Neuronal stem cell (in vitro differentiated cells): ENCODE measurements at regions not wholly inside any gene's neighbourhood (a gene's known extent, or its start where the extent isn't known, plus 50 kb on each side); places are given as distances from the start of the nearest gene placed in this dataset.
"Not testable (repeated sequence)": the region's sequence is repeated elsewhere in the genome, so short reads cannot be mapped to it uniquely, and the experiment has no call there.

ENCODE experiments used
- DNase-seq: peaks from one replicate; pipeline ENCODE4 v3.0.0-alpha.2; 2013; ENCODE audit warnings: low spot score
- H2AFZ ChIP-seq: one replicate; pipeline ENCODE4 v1.6.1; 2013; ENCODE audit warnings: mild to moderate bottlenecking, low read length, inconsistent platforms
- H2AK5ac ChIP-seq: 2 replicates; pipeline ENCODE4 v1.6.1; 2013; ENCODE audit warnings: low read depth, mild to moderate bottlenecking, inconsistent platforms, low read length, moderate library complexity, mixed read lengths
- H2BK120ac ChIP-seq: 2 replicates; pipeline ENCODE4 v1.6.1; 2013; ENCODE audit warnings: low read depth, mild to moderate bottlenecking, inconsistent platforms, low read length, moderate library complexity, mixed read lengths
- H2BK12ac ChIP-seq: one replicate; pipeline ENCODE4 v1.6.1; 2013; ENCODE audit warnings: low read length, inconsistent platforms
- H2BK15ac ChIP-seq: 2 replicates; pipeline ENCODE4 v1.6.1; 2013; ENCODE audit warnings: mild to moderate bottlenecking, low read length, inconsistent platforms, mixed read lengths
- H2BK5ac ChIP-seq: one replicate; pipeline ENCODE4 v1.6.1; 2013; ENCODE audit warnings: inconsistent platforms, mild to moderate bottlenecking, low read length, moderate library complexity
- H3K14ac ChIP-seq: one replicate; pipeline ENCODE4 v1.6.1; 2013; ENCODE audit warnings: low read length, inconsistent platforms
- H3K18ac ChIP-seq: 2 replicates; pipeline ENCODE4 v1.6.1; 2013; ENCODE audit warnings: low read length, inconsistent platforms
- H3K23ac ChIP-seq: 2 replicates; pipeline ENCODE4 v1.6.1; 2013; ENCODE audit warnings: low read depth, mild to moderate bottlenecking, mixed read lengths, low read length, inconsistent platforms; ENCODE audit not compliant: poor library complexity
- H3K27ac ChIP-seq: replicated peaks from 3 replicates; pipeline ENCODE4 v1.5.1; 2013; ENCODE audit warnings: low read length, inconsistent platforms
- H3K27me3 ChIP-seq, 3 experiments: 2 replicates each; pipeline ENCODE4 v1.6.1; 2013; ENCODE audit warnings: low read length in 3 of 3, mild to moderate bottlenecking in 2 of 3, inconsistent platforms in 1 of 3, low read depth in 1 of 3, mixed read lengths in 1 of 3, moderate library complexity in 1 of 3; ENCODE audit not compliant: control insufficient read depth in 3 of 3, insufficient read depth in 3 of 3
- H3K36me3 ChIP-seq, 2 donors: replicated peaks in 1 of 2; 2 replicates each; pipeline ENCODE4 v1.6.1; 2013; ENCODE audit warnings: low read length in 2 of 2; ENCODE audit not compliant: control insufficient read depth in 2 of 2, insufficient read depth in 2 of 2
- H3K4ac ChIP-seq: 2 replicates; pipeline ENCODE4 v1.6.1; 2013; ENCODE audit warnings: inconsistent platforms, mild to moderate bottlenecking, low read length, moderate library complexity
- H3K4me1 ChIP-seq, 2 donors: 1 replicate in 1 of 2; 2 replicates in 1 of 2; pipeline ENCODE4 v1.6.1; 2013; ENCODE audit warnings: low read length in 2 of 2, low read depth in 1 of 2; ENCODE audit not compliant: control insufficient read depth in 2 of 2, insufficient read depth in 1 of 2
- H3K4me2 ChIP-seq: one replicate; pipeline ENCODE4 v1.6.1; 2013; ENCODE audit warnings: mild to moderate bottlenecking, low read length, inconsistent platforms; ENCODE audit not compliant: insufficient read depth, poor library complexity, severe bottlenecking
- H3K4me3 ChIP-seq, 2 donors: 2 replicates each; pipeline ENCODE4 v1.5.1; 2013; ENCODE audit warnings: low read length in 2 of 2, mild to moderate bottlenecking in 2 of 2, inconsistent platforms in 1 of 2, moderate library complexity in 1 of 2
- H3K79me1 ChIP-seq: one replicate; pipeline ENCODE4 v1.6.1; 2013; ENCODE audit warnings: low read depth, mild to moderate bottlenecking, inconsistent platforms, low read length, moderate library complexity
- H3K9ac ChIP-seq: one replicate; pipeline ENCODE4 v1.6.1; 2013; ENCODE audit warnings: mild to moderate bottlenecking, low read depth, low read length, inconsistent platforms; ENCODE audit not compliant: poor library complexity
- H3K9me3 ChIP-seq, 2 donors: replicated peaks in 1 of 2; 2 replicates each; pipeline versions ENCODE3 to v1.6.1; 2013; ENCODE audit warnings: low read length in 2 of 2, mild to moderate bottlenecking in 2 of 2, inconsistent platforms in 1 of 2, low read depth in 1 of 2, mixed read lengths in 1 of 2, moderate library complexity in 1 of 2; ENCODE audit not compliant: control insufficient read depth in 2 of 2, insufficient read depth in 1 of 2
- H4K8ac ChIP-seq: one replicate; pipeline ENCODE4 v1.6.1; 2013; ENCODE audit warnings: low read depth, mild to moderate bottlenecking, inconsistent platforms, low read length, moderate library complexity
- H4K91ac ChIP-seq: one replicate; pipeline ENCODE4 v1.6.1; 2013; ENCODE audit warnings: low read length, low read depth, mild to moderate bottlenecking, inconsistent platforms; ENCODE audit not compliant: poor library complexity
- WGBS, 2 donors: extraction: QIAGEN DNeasy Blood & Tissue Kit; methylation state at CpG; one replicate each; pipeline ENCODE4 v1.1.7; 2013; ENCODE audit warnings: missing lambda C conversion rate in 2 of 2, mixed read lengths in 1 of 2; ENCODE audit not compliant: insufficient read length in 2 of 2, insufficient replicate concordance in 1 of 2; ENCODE audit errors: extremely low coverage in 2 of 2; 5-methylcytosine and 5-hydroxymethylcytosine counted together

DNA sequence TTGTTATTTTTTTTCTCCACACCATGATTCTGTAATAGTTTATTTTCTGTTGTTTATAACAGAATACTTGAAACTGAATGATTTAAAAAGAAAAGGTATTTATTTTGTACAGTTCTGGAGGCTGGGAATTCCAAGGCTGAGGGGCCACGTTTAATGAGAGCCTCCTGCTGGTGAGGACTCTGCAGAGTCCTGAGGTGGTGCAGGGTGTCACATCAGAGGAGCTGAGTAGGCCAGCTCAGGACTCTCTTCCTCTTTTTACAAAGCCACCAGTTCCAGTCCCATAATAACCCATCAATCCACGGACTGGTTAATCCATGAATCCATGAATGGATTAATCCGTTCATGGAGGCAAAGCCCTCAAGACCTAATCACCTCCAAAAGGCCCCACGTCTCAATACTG lies 71.6 kb downstream of the TFAP2A start:
- no peak overlapping the region for H2BK5ac ChIP-seq
- no CpG with 5 or more reads among the region's 4 CpGs for WGBS, 2 donors

DNA sequence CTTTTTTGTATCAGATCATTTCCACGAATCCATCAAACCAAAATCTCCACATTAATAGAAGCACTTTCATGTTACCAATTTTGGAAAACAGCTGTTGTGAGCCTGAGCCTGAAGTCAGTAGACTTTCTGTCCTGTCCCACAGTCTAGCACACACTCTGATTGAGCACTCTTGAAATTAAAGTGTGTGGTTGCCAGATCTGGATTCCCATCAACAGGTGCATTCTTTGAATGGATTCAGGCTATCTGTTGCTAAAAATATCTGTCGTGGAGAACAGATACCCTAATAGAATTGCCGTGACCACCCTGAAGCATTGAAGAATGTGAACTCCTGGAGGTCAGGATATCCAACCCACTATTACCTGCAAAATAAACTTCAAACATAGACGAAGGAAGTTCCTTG lies 73.3 kb downstream of the TFAP2A start:
- H3K27ac ChIP-seq: no peak overlapping the region
- no peak overlapping the region for H2AK5ac ChIP-seq
- no peak overlapping the region for H4K8ac ChIP-seq
- H2BK120ac ChIP-seq: no peak overlapping the region
- no peak overlapping the region for H2AFZ ChIP-seq
- no peaks in the 10 kb centered on the region for H3K79me1 ChIP-seq
- no peak overlapping the region for H4K91ac ChIP-seq
- H2BK15ac ChIP-seq: no peak overlapping the region
- no peaks in the 10 kb centered on the region for H3K36me3 ChIP-seq
- H3K27me3 ChIP-seq: no peaks in the 10 kb centered on the region
- H3K4ac ChIP-seq: no peak overlapping the region
- no peak overlapping the region for H3K4me2 ChIP-seq
- H2BK12ac ChIP-seq: no peak overlapping the region
- peaks cover 0 to 2% of the 10 kb centered on the region in 2 donors for H3K4me1 ChIP-seq
- DNase-seq: no peak
- H3K4me3 ChIP-seq: no peak overlapping the region
- no peak overlapping the region for H2BK5ac ChIP-seq
- WGBS, 2 donors: no CpG with 5 or more reads among the region's 4 CpGs
- no peaks in the 10 kb centered on the region for H3K9me3 ChIP-seq
- no peak overlapping the region for H3K14ac ChIP-seq
- no peak overlapping the region for H3K9ac ChIP-seq
- H3K18ac ChIP-seq: no peak overlapping the region
- no peak overlapping the region for H3K23ac ChIP-seq

More for the DNA sequence above, 71.6 kb downstream of the TFAP2A start:
- no peak overlapping the region for H3K23ac ChIP-seq
- H2BK15ac ChIP-seq: no peak overlapping the region
- H3K79me1 ChIP-seq: no peaks in the 10 kb centered on the region
- H3K4me2 ChIP-seq: no peak overlapping the region
- no peak overlapping the region for H4K91ac ChIP-seq
- no peak overlapping the region for H3K14ac ChIP-seq
- no peak overlapping the region for H2BK12ac ChIP-seq
- DNase-seq: no peak
- no peak overlapping the region for H2AK5ac ChIP-seq
- H3K9ac ChIP-seq: no peak overlapping the region
- no peak overlapping the region for H4K8ac ChIP-seq
- H3K27ac ChIP-seq: no peak overlapping the region
- peaks cover 0 to 2% of the 10 kb centered on the region in 2 donors for H3K4me1 ChIP-seq
- no peak overlapping the region for H2AFZ ChIP-seq
- H3K27me3 ChIP-seq: no peaks in the 10 kb centered on the region
- no peaks in the 10 kb centered on the region for H3K36me3 ChIP-seq
- H3K9me3 ChIP-seq: no peaks in the 10 kb centered on the region
- H3K4me3 ChIP-seq: no peak overlapping the region
- no peak overlapping the region for H3K4ac ChIP-seq
- H2BK120ac ChIP-seq: no peak overlapping the region
- no peak overlapping the region for H3K18ac ChIP-seq

DNA sequence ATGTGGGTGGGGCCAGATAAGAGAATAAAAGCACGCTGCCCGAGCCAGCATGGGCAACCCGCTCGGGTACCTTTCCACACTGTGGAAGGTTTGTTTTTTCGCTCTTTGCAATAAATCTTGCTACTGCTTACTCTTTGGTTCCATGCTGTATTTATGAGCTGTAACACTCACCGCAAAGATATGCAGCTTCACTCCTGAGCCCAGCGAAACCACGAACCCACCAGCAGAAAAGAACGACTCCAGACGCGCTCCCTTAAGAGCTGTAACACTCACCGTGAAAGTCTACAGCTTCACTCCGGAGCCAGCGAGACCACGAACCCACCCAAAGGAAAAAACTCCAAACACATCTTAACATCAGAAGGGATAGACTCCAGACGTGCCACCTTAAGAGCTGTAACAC lies 76.7 kb downstream of the TFAP2A start:
- Histone ChIP-seq H2BK12ac (no peak overlapping the region), H2AK5ac (no peak overlapping the region), H3K14ac (no peak overlapping the region), H3K4me3 (no peak overlapping the region), H2BK5ac (no peak overlapping the region), H3K4me1 (peaks cover 0 to 2% of the 10 kb centered on the region in 2 donors), H3K23ac (no peak overlapping the region), H3K36me3 (no peaks in the 10 kb centered on the region), H3K9ac (no peak overlapping the region), H4K91ac (no peak overlapping the region), H3K9me3 (no peaks in the 10 kb centered on the region), H3K4me2 (no peak overlapping the region), H3K18ac (no peak overlapping the region), H2BK120ac (no peak overlapping the region), H2AFZ (no peak overlapping the region), H2BK15ac (no peak overlapping the region), H4K8ac (no peak overlapping the region), H3K4ac (no peak overlapping the region), H3K27me3 (no peaks in the 10 kb centered on the region), H3K27ac (no peak overlapping the region), H3K79me1 (no peaks in the 10 kb centered on the region)
- whole genome bisulfite sequencing, 2 donors: no CpG with 5 or more reads among the region's 16 CpGs
- no peak for DNase-seq

DNA sequence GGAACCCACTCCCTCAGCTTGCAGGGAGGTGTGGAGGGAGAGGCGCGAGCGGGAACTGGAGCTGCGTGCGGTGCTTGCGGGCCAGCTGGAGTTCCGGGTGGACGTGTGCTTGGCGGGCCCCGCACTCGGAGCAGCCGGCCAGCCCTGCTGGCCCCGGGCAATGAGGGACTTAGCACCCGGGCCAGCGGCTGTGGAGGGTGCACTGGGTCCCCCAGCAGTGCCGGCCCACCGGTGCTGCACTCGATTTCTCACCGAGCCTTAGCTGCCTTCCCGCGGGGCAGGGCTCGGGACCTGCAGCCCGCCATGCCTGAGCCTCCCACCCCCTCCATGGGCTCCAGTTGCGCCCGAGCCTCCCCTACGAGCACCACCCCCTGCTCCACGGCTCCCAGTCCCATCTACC lies 77.5 kb downstream of the TFAP2A start:
- not testable (repeated sequence) for H4K91ac ChIP-seq, H4K8ac ChIP-seq, H2AFZ ChIP-seq, H3K4ac ChIP-seq, H2AK5ac ChIP-seq, H3K4me1 ChIP-seq, H3K27me3 ChIP-seq, H3K27ac ChIP-seq, H3K36me3 ChIP-seq, H2BK5ac ChIP-seq, H3K9ac ChIP-seq, DNase-seq, H3K79me1 ChIP-seq, H2BK12ac ChIP-seq, H3K23ac ChIP-seq, H3K4me2 ChIP-seq, H2BK120ac ChIP-seq, H2BK15ac ChIP-seq, H3K14ac ChIP-seq, H3K9me3 ChIP-seq, H3K4me3 ChIP-seq
- no CpG with 5 or more reads among the region's 27 CpGs for WGBS, 2 donors
- peak overlapping the region; percentile 13 for H3K18ac ChIP-seq
